ENCODE measurements at regions not wholly inside any gene's neighbourhood (a gene's known extent, or its start where the extent isn't known, plus 50 kb on each side); places are given as distances from the start of the nearest gene placed in this dataset.

DNA sequence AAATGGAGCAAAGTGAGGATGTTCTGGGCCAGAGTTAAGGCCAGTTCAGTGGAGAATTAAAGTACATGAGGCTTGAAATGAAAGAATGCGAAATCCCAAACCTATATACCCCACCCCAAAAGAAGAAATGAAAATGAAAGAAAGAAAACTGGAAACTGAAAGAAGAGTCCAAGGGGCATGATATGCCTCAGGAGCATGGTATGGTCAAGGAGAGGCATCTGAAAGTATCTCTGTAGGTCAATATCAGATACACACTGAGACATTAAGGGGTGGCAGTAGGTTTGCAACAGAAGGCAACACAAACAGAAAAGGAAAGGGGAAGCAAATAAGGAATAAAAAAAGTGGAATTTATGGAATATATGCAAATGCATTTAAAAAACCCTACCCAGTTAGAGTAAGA lies 166.5 kb downstream of the COG6 start:
- TF ChIP-seq, protein P1, sequence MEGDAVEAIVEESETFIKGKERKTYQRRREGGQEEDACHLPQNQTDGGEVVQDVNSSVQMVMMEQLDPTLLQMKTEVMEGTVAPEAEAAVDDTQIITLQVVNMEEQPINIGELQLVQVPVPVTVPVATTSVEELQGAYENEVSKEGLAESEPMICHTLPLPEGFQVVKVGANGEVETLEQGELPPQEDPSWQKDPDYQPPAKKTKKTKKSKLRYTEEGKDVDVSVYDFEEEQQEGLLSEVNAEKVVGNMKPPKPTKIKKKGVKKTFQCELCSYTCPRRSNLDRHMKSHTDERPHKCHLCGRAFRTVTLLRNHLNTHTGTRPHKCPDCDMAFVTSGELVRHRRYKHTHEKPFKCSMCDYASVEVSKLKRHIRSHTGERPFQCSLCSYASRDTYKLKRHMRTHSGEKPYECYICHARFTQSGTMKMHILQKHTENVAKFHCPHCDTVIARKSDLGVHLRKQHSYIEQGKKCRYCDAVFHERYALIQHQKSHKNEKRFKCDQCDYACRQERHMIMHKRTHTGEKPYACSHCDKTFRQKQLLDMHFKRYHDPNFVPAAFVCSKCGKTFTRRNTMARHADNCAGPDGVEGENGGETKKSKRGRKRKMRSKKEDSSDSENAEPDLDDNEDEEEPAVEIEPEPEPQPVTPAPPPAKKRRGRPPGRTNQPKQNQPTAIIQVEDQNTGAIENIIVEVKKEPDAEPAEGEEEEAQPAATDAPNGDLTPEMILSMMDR (conservative IDR thresholded peaks at IDR 0.05): no peak
- TF ChIP-seq ZFX (IDR thresholded peaks at IDR 0.05): no peak

All from C4-2B (cell line).